ENCODE measurements at regions not wholly inside any gene's neighbourhood (a gene's known extent, or its start where the extent isn't known, plus 50 kb on each side); places are given as distances from the start of the nearest gene placed in this dataset.

GRCh38 chrX:25154168-25154567, 138.4 kb upstream of the ARX start (continued):
- TF ChIP-seq FOXJ3 (CRISPR knock-in tag; IDR thresholded peaks at IDR 0.05; ENCODE audit: borderline replicate concordance) (no peak), NR2C2 (CRISPR knock-in tag; IDR thresholded peaks at IDR 0.05) (no peak), ZNF121 (CRISPR knock-in tag; IDR thresholded peaks at IDR 0.05) (no peak)

GRCh38 chrX:25151749-25152148, 136.0 kb upstream of the ARX start:
- peaks cover 4% of the 10 kb centered on the region for H3K9me3 Mint-ChIP-seq
- no peaks in the 10 kb centered on the region for H3K27me3 Mint-ChIP-seq (ENCODE audit: low read depth)
- no peaks in the 10 kb centered on the region for H3K36me3 Mint-ChIP-seq
- TF ChIP-seq SOX15 (CRISPR knock-in tag; IDR thresholded peaks at IDR 0.05): no peak
- ChIA-PET POLR2A (no interaction called here), CTCF (no interaction called here)
- DNase-seq (ENCODE audit: low spot score) (no peak), ATAC-seq (no peak)
- no peak overlapping the region for H3K27ac Mint-ChIP-seq
- peaks cover 13% of the 10 kb centered on the region for H3K4me1 Mint-ChIP-seq
- no peak overlapping the region for H3K4me3 Mint-ChIP-seq

- Mint-ChIP-seq H3K27me3 (ENCODE audit: low read depth) (no peaks in the 10 kb centered on the region), H3K9me3 (peaks cover 4% of the 10 kb centered on the region), H3K4me1 (peaks cover 25% of the 10 kb centered on the region), H3K36me3 (no peaks in the 10 kb centered on the region), H3K27ac (no peak overlapping the region), H3K4me3 (peak overlapping the region; percentile 48)
- TF ChIP-seq CTCF (IDR thresholded peaks at IDR 0.05) (peak; percentile 65), SMAD4 (CRISPR knock-in tag; IDR thresholded peaks at IDR 0.05) (no peak), TP53 (CRISPR knock-in tag; IDR thresholded peaks at IDR 0.05) (no peak), USF1 (CRISPR knock-in tag; IDR thresholded peaks at IDR 0.05) (no peak), ESRRA (CRISPR knock-in tag; IDR thresholded peaks at IDR 0.05; ENCODE audit: borderline replicate concordance) (no peak), E2F1 (CRISPR knock-in tag; IDR thresholded peaks at IDR 0.05) (no peak), ZNF532 (CRISPR knock-in tag; IDR thresholded peaks at IDR 0.05; ENCODE audit: borderline replicate concordance) (no peak), ATF3 (CRISPR knock-in tag; conservative IDR thresholded peaks at IDR 0.05) (no peak)
- DNase-seq (ENCODE audit: low spot score) (peak; percentile 55), ATAC-seq (peak; percentile 65; the same call in 1 of the 2 replicates)
- POLR2A ChIA-PET: no interaction called here
- CTCF ChIA-PET: interaction anchor here (0.6 to 2.8 kb wide), 24 partner anchors 10 to 1090 kb away, joined by 3 to 33 read pairs (median 4); partner anchors contain the start of gene EIF2S3
Measured at GRCh38 chrX:25144043-25144940, 128.5 kb upstream of the ARX start.

All from WTC11 (cell line).